Thyroid gland (tissue), 4 donors: ENCODE measurements at regions not wholly inside any gene's neighbourhood (a gene's known extent, or its start where the extent isn't known, plus 50 kb on each side); places are given as distances from the start of the nearest gene placed in this dataset.

Source experiments
- DNase-seq, 2 donors: peaks; one replicate each; pipeline ENCODE4 v3.0.0-alpha.2; 2019
- H3K27ac ChIP-seq, 3 donors: fragments of 200-600 bp; sonication (generic); 1 replicate in 2 of 3; 2 replicates in 1 of 3; pipeline ENCODE4 v1.5.1; 2016 to 2019; ENCODE audit warnings: mild to moderate bottlenecking in 1 of 3, moderate library complexity in 1 of 3
- H3K27me3 ChIP-seq: fragments of 200-600 bp; sonication (generic); one replicate; pipeline ENCODE4 v1.5.1; 2019
- H3K36me3 ChIP-seq, 2 donors: fragments of 200-600 bp; sonication (generic); one replicate each; pipeline ENCODE4 v1.5.1; 2016 to 2019
- H3K4me1 ChIP-seq, 2 donors: fragments of 200-600 bp; sonication (generic); one replicate each; pipeline ENCODE4 v1.5.1; 2017 to 2019
- H3K4me3 ChIP-seq, 3 donors: fragments of 200-600 bp; sonication (generic); replicated peaks in 1 of 3; 1 replicate in 2 of 3; 2 replicates in 1 of 3; pipeline ENCODE4 v1.5.1; 2016; ENCODE audit warnings: mild to moderate bottlenecking in 1 of 3
- H3K9me3 ChIP-seq: fragments of 200-600 bp; sonication (generic); one replicate; pipeline ENCODE4 v1.5.1; 2017
- POLR2A ChIP-seq, 2 donors: fragments of 450-650 bp; IDR thresholded peaks; one replicate each; pipeline ENCODE4 v1.6.1; 2017; ENCODE audit warnings: antibody characterized with exemption in 2 of 2, mild to moderate bottlenecking in 2 of 2, moderate library complexity in 1 of 2
- WGBS, 2 donors: methylation state at CpG; one replicate each; pipeline ENCODE4 v1.1.5; 2017; 5-methylcytosine and 5-hydroxymethylcytosine counted together
- intact Hi-C: fragments of 100-400 bp; cut with DNase I; formaldehyde crosslinking; loops from one replicate; pipeline ENCODE4 v1.15.1; 2023
- TF ChIP-seq, protein P1 (sequence below), 6 experiments: fragments of 200-600 bp in 3 of 6; fragments of 450-650 bp in 3 of 6; sonication (generic) in 3 of 6; IDR thresholded peaks; one replicate each; pipeline ENCODE4 v1.5.1; 2016 to 2019; ENCODE audit warnings: antibody characterized with exemption in 6 of 6, mild to moderate bottlenecking in 2 of 6, inconsistent platforms in 1 of 6, moderate library complexity in 1 of 6

DNA sequence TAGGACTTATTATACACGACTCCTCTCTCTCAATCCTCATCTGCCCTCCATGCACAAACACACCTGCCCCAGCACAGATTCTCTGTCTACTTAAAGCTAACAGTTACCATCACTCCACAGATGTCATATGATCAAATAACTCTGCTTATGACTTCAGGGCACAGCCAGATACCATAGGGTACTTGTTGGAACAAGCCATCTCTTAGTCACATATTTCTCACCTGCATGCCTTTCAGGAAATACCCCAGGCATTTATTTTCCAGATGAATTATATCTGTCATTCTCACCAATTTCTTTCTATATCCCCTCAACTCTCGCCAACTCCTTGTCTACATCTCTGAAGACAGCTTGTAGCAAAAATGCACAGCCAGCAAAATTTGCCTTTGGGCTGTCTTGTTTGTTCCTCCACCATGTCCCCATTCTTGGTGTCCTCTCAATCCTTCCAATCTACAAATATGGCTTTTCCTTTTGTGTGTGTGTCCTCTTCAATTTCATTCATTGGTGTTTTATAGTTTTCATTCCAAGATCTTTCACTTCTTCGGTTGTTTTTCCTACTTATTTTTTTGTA lies 353.9 kb upstream of the CAMK1G start:
- Histone ChIP-seq H3K27me3 (no peaks in the 10 kb centered on the region), H3K4me1 (no peaks in the 10 kb centered on the region), H3K4me3 (no peak overlapping the region), H3K27ac (no peak overlapping the region), H3K36me3 (no peaks in the 10 kb centered on the region), H3K9me3 (no peaks in the 10 kb centered on the region)
- WGBS, 2 donors = 85 to 90% methylated on average over 3 of the region's 3 CpGs
- intact Hi-C loops = no loop called here
- TF ChIP-seq, protein P1, sequence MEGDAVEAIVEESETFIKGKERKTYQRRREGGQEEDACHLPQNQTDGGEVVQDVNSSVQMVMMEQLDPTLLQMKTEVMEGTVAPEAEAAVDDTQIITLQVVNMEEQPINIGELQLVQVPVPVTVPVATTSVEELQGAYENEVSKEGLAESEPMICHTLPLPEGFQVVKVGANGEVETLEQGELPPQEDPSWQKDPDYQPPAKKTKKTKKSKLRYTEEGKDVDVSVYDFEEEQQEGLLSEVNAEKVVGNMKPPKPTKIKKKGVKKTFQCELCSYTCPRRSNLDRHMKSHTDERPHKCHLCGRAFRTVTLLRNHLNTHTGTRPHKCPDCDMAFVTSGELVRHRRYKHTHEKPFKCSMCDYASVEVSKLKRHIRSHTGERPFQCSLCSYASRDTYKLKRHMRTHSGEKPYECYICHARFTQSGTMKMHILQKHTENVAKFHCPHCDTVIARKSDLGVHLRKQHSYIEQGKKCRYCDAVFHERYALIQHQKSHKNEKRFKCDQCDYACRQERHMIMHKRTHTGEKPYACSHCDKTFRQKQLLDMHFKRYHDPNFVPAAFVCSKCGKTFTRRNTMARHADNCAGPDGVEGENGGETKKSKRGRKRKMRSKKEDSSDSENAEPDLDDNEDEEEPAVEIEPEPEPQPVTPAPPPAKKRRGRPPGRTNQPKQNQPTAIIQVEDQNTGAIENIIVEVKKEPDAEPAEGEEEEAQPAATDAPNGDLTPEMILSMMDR (IDR thresholded peaks at IDR 0.05) = no peak
- no peak for TF ChIP-seq POLR2A (IDR thresholded peaks at IDR 0.05)
- no peak for DNase-seq

DNA sequence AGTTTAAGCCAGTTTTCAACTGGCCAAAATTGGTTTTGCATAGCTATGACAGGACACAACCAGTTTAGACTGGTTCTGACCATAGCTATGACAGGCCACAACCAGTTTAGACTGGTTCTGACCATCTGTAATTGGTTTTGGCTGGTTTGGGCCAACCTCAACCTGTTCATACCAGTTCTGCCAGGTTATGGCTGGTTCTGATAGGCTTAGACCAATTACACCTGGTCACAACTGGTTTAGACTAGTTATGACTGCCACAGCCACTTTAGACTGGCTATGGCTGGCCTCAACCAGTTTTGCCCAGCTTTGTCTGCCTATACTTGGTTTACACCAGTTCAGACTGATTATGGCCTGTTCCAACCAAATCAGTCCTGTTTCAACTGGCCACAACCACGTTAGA lies 353.2 kb upstream of the CAMK1G start:
- Histone ChIP-seq H3K27me3 (no peaks in the 10 kb centered on the region), H3K36me3 (no peaks in the 10 kb centered on the region), H3K4me1 (no peaks in the 10 kb centered on the region), H3K4me3 (no peak overlapping the region), H3K9me3 (no peaks in the 10 kb centered on the region), H3K27ac (no peak overlapping the region)
- WGBS, 2 donors = 96 to 100% methylated on average over 1 of the region's 1 CpG
- intact Hi-C loops = no loop called here
- no peak for DNase-seq
- TF ChIP-seq, protein P1 (IDR thresholded peaks at IDR 0.05) = no peak
- TF ChIP-seq POLR2A (IDR thresholded peaks at IDR 0.05) = no peak

DNA sequence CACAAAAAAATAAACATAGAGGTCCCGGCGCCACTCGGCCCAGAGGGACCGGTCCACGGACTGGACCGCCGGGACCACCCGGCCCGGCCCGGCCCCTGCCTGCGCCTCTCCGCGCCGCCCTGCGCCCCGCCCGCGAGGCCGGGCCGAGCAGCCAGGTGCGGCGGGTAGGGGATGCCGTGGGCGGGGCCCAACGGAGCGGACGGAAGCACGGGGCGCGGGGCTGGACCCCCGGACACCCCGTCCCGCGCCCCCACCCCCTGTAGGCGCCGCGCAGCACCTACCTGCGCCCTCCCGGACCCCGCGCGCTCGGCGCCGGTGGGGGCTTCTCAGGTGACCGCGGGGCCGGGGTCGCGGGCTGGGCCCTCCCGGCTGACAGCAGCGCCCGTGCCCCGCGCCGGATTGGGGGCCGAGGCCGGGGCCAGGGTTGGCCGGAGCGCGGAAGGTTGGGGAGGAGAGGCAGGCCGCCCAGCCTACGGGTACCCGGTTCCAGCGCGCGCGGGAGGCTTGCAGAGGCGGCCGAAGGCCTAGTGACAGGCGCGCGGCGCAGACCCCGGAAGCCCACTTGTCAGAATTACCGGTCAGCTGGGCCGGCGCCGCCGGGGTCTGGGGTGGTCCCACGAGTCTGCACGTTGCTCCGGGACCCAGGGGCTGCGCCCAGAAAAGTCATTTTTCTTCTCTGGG lies 351.9 kb upstream of the CAMK1G start:
- no peak overlapping the region for H3K27ac ChIP-seq
- no peak overlapping the region for H3K4me3 ChIP-seq
- no peak for DNase-seq
- H3K9me3 ChIP-seq = no peaks in the 10 kb centered on the region
- TF ChIP-seq POLR2A (IDR thresholded peaks at IDR 0.05) = no peak
- TF ChIP-seq, protein P1 (IDR thresholded peaks at IDR 0.05) = no peak
- H3K36me3 ChIP-seq = no peaks in the 10 kb centered on the region
- H3K27me3 ChIP-seq = no peaks in the 10 kb centered on the region
- 24 to 25% methylated on average over 28 to 38 of the region's 84 CpGs for whole genome bisulfite sequencing, 2 donors
- intact Hi-C loops = no loop called here
- no peaks in the 10 kb centered on the region for H3K4me1 ChIP-seq

DNA sequence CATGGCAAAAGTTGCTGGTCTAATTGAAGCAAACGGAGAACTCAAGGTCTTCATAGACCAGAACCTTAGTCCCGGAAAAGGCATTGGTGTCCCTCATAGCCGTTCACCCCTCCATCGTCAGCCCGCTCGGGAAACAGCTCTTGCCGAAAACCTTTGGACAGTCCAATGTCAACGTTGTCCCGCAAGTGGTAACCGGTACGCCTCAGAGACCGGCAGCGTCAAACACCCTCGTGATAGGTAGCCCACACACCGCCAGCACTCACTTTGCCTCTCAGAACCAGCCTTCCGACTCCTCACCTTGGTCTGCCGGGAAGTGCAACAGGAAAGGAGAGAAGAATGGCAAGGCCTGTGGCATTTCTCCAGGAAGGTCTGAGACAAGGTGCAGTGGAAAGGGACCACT lies 351.3 kb upstream of the CAMK1G start:
- H3K9me3 ChIP-seq = no peaks in the 10 kb centered on the region
- H3K4me3 ChIP-seq = no peak overlapping the region
- no peaks in the 10 kb centered on the region for H3K27me3 ChIP-seq
- H3K27ac ChIP-seq = no peak overlapping the region
- intact Hi-C loops = no loop called here
- H3K4me1 ChIP-seq = no peaks in the 10 kb centered on the region
- 92 to 95% methylated on average over 16 to 17 of the region's 17 CpGs for WGBS, 2 donors
- no peaks in the 10 kb centered on the region for H3K36me3 ChIP-seq
- no peak for DNase-seq
- TF ChIP-seq, protein P1 (IDR thresholded peaks at IDR 0.05) = no peak
- no peak for TF ChIP-seq POLR2A (IDR thresholded peaks at IDR 0.05)

DNA sequence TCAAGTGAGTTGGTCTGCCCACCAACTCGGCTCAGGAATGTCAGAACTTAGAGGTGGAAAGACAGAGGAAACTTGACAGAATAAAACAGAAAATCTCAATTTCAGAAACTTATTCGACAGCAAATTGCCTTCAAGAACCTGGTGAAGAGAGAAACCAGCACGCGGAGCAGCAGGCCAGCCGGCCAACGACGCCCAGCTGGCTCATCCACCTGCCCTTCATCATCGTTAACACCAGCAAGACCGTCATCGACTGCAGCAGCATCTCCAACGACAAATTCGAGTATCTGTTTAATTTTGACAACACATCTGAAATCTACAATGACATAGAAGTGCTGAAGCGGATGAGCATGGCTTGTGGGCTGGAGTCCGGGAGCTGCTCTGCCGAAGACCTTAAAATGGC lies 350.8 kb upstream of the CAMK1G start:
- Histone ChIP-seq H3K27me3 (no peaks in the 10 kb centered on the region), H3K36me3 (no peaks in the 10 kb centered on the region), H3K4me3 (no peak overlapping the region), H3K27ac (no peak overlapping the region), H3K4me1 (no peaks in the 10 kb centered on the region), H3K9me3 (no peaks in the 10 kb centered on the region)
- DNase-seq = no peak
- intact Hi-C loops = no loop called here
- TF ChIP-seq, protein P1 (IDR thresholded peaks at IDR 0.05) = no peak
- no peak for TF ChIP-seq POLR2A (IDR thresholded peaks at IDR 0.05)
- WGBS, 2 donors = 94 to 95% methylated on average over 15 of the region's 15 CpGs
